HepG2 (cell line): ENCODE measurements at regions not wholly inside any gene's neighbourhood (a gene's known extent, or its start where the extent isn't known, plus 50 kb on each side); places are given as distances from the start of the nearest gene placed in this dataset.

Experiments used
- ATAC-seq: fragments of 200-7000 bp; cut with Tn5 transposase; 3 replicates; pipeline ENCODE4 v1.9.1; 2020; ENCODE audit warnings: mild to moderate bottlenecking, moderate library complexity
- BruUV-seq: library from RNA; stranded (reverse); fragments of 400-500 nt; replicated peaks from 2 replicates; lab custom pipeline; 2021; lab: Mats Ljungman, UMichigan
- CTCF ChIA-PET: fragments of 300-600 bp; formaldehyde crosslinking; extraction: SDS; loops from one replicate; lab custom pipeline; 2021; ENCODE audit warnings: low total read pairs, inconsistent platforms, low intra/inter-chr PET ratio; lab: Yijun Ruan, JAX
- POLR2A ChIA-PET: fragments of 350-600 bp; sonication (Branson Sonifier 250); formaldehyde crosslinking; loops from one replicate; lab custom pipeline; 2020; ENCODE audit warnings: antibody characterized with exemption, inconsistent platforms; lab: Yijun Ruan, JAX
- DNase-seq: peaks from one replicate; pipeline ENCODE4 v3.0.0-alpha.2; 2015; ENCODE audit warnings: low spot score
- FAIRE-seq: peaks from 3 replicates; lab custom pipeline; 2011; peaks lifted over from hg19 to GRCh38; lab: Jason Lieb, UNC
- H2AFZ ChIP-seq: one replicate; pipeline ENCODE4 v1.6.1; 2011; ENCODE audit warnings: low read length, inconsistent platforms
- H3K27ac ChIP-seq: fragments of 300-600 bp; 3 replicates; pipeline ENCODE4 v1.8.0; 2011; ENCODE audit warnings: mixed run types, mild to moderate bottlenecking, mixed read lengths, low read length, inconsistent platforms; ENCODE audit not compliant: insufficient read depth; ENCODE audit errors: extremely low read length
- H3K27me3 ChIP-seq, 2 experiments: fragments of 200-600 bp in 1 of 2; 2 replicates in 1 of 2; 3 replicates in 1 of 2; pipeline versions ENCODE4 v1.6.0 to v1.8.0; 2011; ENCODE audit warnings: low read length in 2 of 2, mild to moderate bottlenecking in 2 of 2, moderate library complexity in 2 of 2, inconsistent platforms in 1 of 2; ENCODE audit not compliant: insufficient read depth in 2 of 2, control insufficient read depth in 1 of 2
- H3K36me3 ChIP-seq, 2 experiments: fragments of 200-600 bp in 1 of 2; replicated peaks in 1 of 2; 2 replicates in 1 of 2; 3 replicates in 1 of 2; pipeline versions ENCODE4 v1.5.1 to v1.8.0; 2011; ENCODE audit warnings: low read length in 2 of 2, inconsistent platforms in 1 of 2; ENCODE audit not compliant: insufficient read depth in 2 of 2, control insufficient read depth in 1 of 2
- H3K4me1 ChIP-seq: 2 replicates; pipeline ENCODE4 v1.5.1; 2012; ENCODE audit warnings: low read length, inconsistent platforms; ENCODE audit not compliant: insufficient read depth
- H3K4me2 ChIP-seq: 2 replicates; pipeline ENCODE4 v1.6.0; 2011; ENCODE audit warnings: low read depth, low read length, inconsistent platforms
- H3K4me3 ChIP-seq, 3 experiments: fragments of 200-600 bp in 1 of 3; sonication (generic), shearing (Covaris generic) in 1 of 3; replicated peaks in 1 of 3; 2 replicates each; pipeline ENCODE4 v1.5.1; 2011 to 2016; ENCODE audit warnings: low read length in 3 of 3, inconsistent platforms in 2 of 3, low read depth in 2 of 3, mild to moderate bottlenecking in 2 of 3, control low read depth in 1 of 3, mixed read lengths in 1 of 3; ENCODE audit not compliant: insufficient read depth in 1 of 3
- H3K79me2 ChIP-seq: one replicate; pipeline ENCODE4 v1.6.1; 2011; ENCODE audit warnings: low read length, inconsistent platforms; ENCODE audit not compliant: insufficient read depth
- H3K9ac ChIP-seq: 2 replicates; pipeline ENCODE4 v1.6.0; 2011; ENCODE audit warnings: mild to moderate bottlenecking, low read depth, low read length, inconsistent platforms; ENCODE audit not compliant: insufficient read depth
- H3K9me3 ChIP-seq: 2 replicates; pipeline ENCODE4 v1.5.1; 2012; ENCODE audit warnings: mild to moderate bottlenecking, low read length
- H4K20me1 ChIP-seq: 2 replicates; pipeline ENCODE4 v1.6.0; 2011; ENCODE audit warnings: inconsistent platforms, mild to moderate bottlenecking, low read length, moderate library complexity; ENCODE audit not compliant: insufficient read depth
- E2F1 ChIP-seq: sonication (generic); formaldehyde crosslinking; IDR thresholded peaks from 2 replicates; pipeline ENCODE4 v1.5.0; 2020; ENCODE audit warnings: missing genetic modification reagents
- KLF13 ChIP-seq: sonication (generic); formaldehyde crosslinking; IDR thresholded peaks from 2 replicates; pipeline ENCODE4 v1.4.0; 2020; ENCODE audit warnings: mild to moderate bottlenecking, missing genetic modification reagents
- MTA1 ChIP-seq: sonication (generic); formaldehyde crosslinking; IDR thresholded peaks from 2 replicates; pipeline ENCODE4 v1.4.0; 2020; ENCODE audit warnings: missing genetic modification reagents, mild to moderate bottlenecking, borderline replicate concordance
- MYNN ChIP-seq: sonication (generic); formaldehyde crosslinking; IDR thresholded peaks from 2 replicates; pipeline ENCODE4 v1.4.0; 2020; ENCODE audit warnings: mild to moderate bottlenecking, low read depth, missing genetic modification reagents
- NFIC ChIP-seq: IDR thresholded peaks from 2 replicates; pipeline ENCODE4 v1.6.1; 2012; ENCODE audit warnings: mild to moderate bottlenecking, low read length, inconsistent platforms
- ONECUT2 ChIP-seq: sonication (generic); formaldehyde crosslinking; IDR thresholded peaks from 2 replicates; pipeline ENCODE4 v1.4.0; 2020; ENCODE audit warnings: missing genetic modification reagents
- RFX1 ChIP-seq: fragments of 450-650 bp; IDR thresholded peaks from 2 replicates; pipeline ENCODE4 v1.6.1; 2017
- RXRB ChIP-seq: IDR thresholded peaks from 2 replicates; pipeline ENCODE4 v1.6.1; 2016; ENCODE audit warnings: borderline replicate concordance, missing genetic modification reagents, missing compliant biosample characterization
- STAT5B ChIP-seq: sonication (generic); formaldehyde crosslinking; IDR thresholded peaks from 2 replicates; pipeline ENCODE4 v1.4.0; 2020; ENCODE audit warnings: missing genetic modification reagents
- ZBTB21 ChIP-seq: sonication (generic); formaldehyde crosslinking; IDR thresholded peaks from 2 replicates; pipeline ENCODE4 v1.4.0; 2020; ENCODE audit warnings: missing genetic modification reagents
- ZBTB7B ChIP-seq: sonication (generic); formaldehyde crosslinking; IDR thresholded peaks from 2 replicates; pipeline ENCODE4 v1.4.0; 2020; ENCODE audit warnings: missing genetic modification reagents
- ZNF256 ChIP-seq: sonication (generic); formaldehyde crosslinking; conservative IDR thresholded peaks from 2 replicates; pipeline ENCODE4 v1.4.0; 2020; ENCODE audit warnings: missing genetic modification reagents
- ZNF569 ChIP-seq: sonication (generic); formaldehyde crosslinking; IDR thresholded peaks from 2 replicates; pipeline ENCODE4 v1.5.0; 2020; ENCODE audit warnings: mild to moderate bottlenecking, missing genetic modification reagents, moderate library complexity, borderline replicate concordance
- ZNF598 ChIP-seq: sonication (generic); formaldehyde crosslinking; IDR thresholded peaks from 2 replicates; pipeline ENCODE4 v1.5.1; 2020; ENCODE audit warnings: mild to moderate bottlenecking, missing genetic modification reagents, borderline replicate concordance
- ZNF792 ChIP-seq: IDR thresholded peaks from 2 replicates; pipeline ENCODE4 v1.6.1; 2016
- WGBS: methylation state at CpG from one replicate; pipeline ENCODE4 v1.1.6; 2017; ENCODE audit warnings: low lambda C conversion rate; 5-methylcytosine and 5-hydroxymethylcytosine counted together
- in situ Hi-C: cut with HindIII; loops from 2 replicates; pipeline ENCODE4 v1.10.0; 2017; ENCODE audit warnings: low pct_unique_long_range_greater_than_20kb; ENCODE audit not compliant: extremely low pct_ligation_motif_present
- intact Hi-C: fragments of 100-400 bp; cut with micrococcal nuclease; formaldehyde crosslinking; loops from one replicate; pipeline ENCODE4 v1.10.0; 2022; ENCODE audit not compliant: unreplicated experiment
- TF ChIP-seq, protein P1 (sequence below): sonication (generic); formaldehyde crosslinking; IDR thresholded peaks from 2 replicates; pipeline ENCODE4 v1.8.0; 2022; ENCODE audit warnings: mild to moderate bottlenecking, missing genetic modification reagents; ENCODE audit not compliant: insufficient replicate concordance
- TF ChIP-seq, protein P2 (sequence below): sonication (generic); formaldehyde crosslinking; IDR thresholded peaks from 2 replicates; pipeline ENCODE4 v1.5.0; 2020; ENCODE audit warnings: missing genetic modification reagents, mild to moderate bottlenecking, borderline replicate concordance

DNA sequence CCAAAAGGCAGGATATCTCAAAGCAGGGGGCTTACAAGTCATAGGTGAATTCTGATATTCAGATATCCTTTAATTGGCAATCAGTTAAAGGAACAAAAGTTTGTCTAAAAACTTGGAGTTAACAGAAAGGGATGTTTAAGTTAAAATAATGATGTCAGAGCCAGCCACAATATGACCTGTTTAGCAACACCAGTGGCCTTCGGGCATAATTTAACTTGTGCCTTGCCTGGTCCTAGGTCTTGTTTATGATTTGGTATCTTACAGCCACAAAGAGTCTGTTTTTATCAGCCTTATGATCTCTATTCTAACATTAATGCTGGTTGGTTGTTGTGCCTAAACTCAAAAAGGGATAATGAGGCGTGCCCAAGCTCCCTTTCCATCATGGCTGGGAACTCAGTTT lies 252.9 kb downstream of the RNF152 start:
- TF ChIP-seq ZNF792 (CRISPR knock-in tag) = no peak
- no peak for TF ChIP-seq E2F1 (CRISPR knock-in tag)
- TF ChIP-seq ONECUT2 (CRISPR knock-in tag) = no peak
- TF ChIP-seq RXRB (CRISPR knock-in tag) = no peak
- TF ChIP-seq NFIC = no peak
- no peak for TF ChIP-seq RFX1
- no peak for TF ChIP-seq MYNN
- TF ChIP-seq, protein P1, sequence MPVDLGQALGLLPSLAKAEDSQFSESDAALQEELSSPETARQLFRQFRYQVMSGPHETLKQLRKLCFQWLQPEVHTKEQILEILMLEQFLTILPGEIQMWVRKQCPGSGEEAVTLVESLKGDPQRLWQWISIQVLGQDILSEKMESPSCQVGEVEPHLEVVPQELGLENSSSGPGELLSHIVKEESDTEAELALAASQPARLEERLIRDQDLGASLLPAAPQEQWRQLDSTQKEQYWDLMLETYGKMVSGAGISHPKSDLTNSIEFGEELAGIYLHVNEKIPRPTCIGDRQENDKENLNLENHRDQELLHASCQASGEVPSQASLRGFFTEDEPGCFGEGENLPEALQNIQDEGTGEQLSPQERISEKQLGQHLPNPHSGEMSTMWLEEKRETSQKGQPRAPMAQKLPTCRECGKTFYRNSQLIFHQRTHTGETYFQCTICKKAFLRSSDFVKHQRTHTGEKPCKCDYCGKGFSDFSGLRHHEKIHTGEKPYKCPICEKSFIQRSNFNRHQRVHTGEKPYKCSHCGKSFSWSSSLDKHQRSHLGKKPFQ = no peak
- TF ChIP-seq KLF13 (CRISPR knock-in tag) = no peak
- TF ChIP-seq, protein P2, sequence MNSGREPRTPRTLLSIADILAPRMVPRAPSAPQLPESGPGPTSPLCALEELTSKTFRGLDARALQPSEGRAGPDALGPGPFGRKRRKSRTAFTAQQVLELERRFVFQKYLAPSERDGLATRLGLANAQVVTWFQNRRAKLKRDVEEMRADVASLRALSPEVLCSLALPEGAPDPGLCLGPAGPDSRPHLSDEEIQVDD (CRISPR knock-in tag) = no peak
- no peak for TF ChIP-seq ZBTB21 (CRISPR knock-in tag)
- no peak for TF ChIP-seq ZBTB7B (CRISPR knock-in tag)
- TF ChIP-seq MTA1 (CRISPR knock-in tag) = no peak
- TF ChIP-seq ZNF256 (CRISPR knock-in tag) = no peak
- TF ChIP-seq STAT5B = no peak
- no peak for TF ChIP-seq ZNF569 (CRISPR knock-in tag)
- TF ChIP-seq ZNF598 = no peak
- Histone ChIP-seq H3K4me3 (no peak overlapping the region), H3K4me1 (no peaks in the 10 kb centered on the region), H3K36me3 (no peaks in the 10 kb centered on the region), H3K9me3 (no peaks in the 10 kb centered on the region), H3K79me2 (no peaks in the 10 kb centered on the region), H4K20me1 (no peaks in the 10 kb centered on the region), H3K27me3 (no peaks in the 10 kb centered on the region), H2AFZ (no peak overlapping the region), H3K9ac (no peak overlapping the region), H3K4me2 (no peak overlapping the region), H3K27ac (no peak overlapping the region)
- CTCF ChIA-PET = no interaction called here
- POLR2A ChIA-PET = no interaction called here
- no TSS peak for BruUV-seq
- FAIRE-seq = no peak
- intact Hi-C loops (no loop called here), in situ Hi-C loops (loop anchor here (10.0 kb wide), 1 partner anchor 495 kb away; no protein-coding TSS in a partner anchor)
- ATAC-seq = no peak
- 8% methylated on average over 2 of the region's 2 CpGs for WGBS
- no peak for DNase-seq
